ENCODE measurements at regions not wholly inside any gene's neighbourhood (a gene's known extent, or its start where the extent isn't known, plus 50 kb on each side); places are given as distances from the start of the nearest gene placed in this dataset.

- DNase-seq, result no peak
Measured at GRCh38 chr5:157925786-157926671, 67.1 kb upstream of the CLINT1 start.

- DNase-seq, result no peak
Measured at GRCh38 chr5:157924931-157925729, 66.2 kb upstream of the CLINT1 start.

- DNase-seq, result no peak
Measured at GRCh38 chr5:157924490-157924889, 65.5 kb upstream of the CLINT1 start.

- no peak for DNase-seq
Measured at GRCh38 chr5:157923765-157924164, 64.8 kb upstream of the CLINT1 start.

GRCh38 chr5:157922026-157922425, 63.1 kb upstream of the CLINT1 start:
- DNase-seq, result no peak

GRCh38 chr5:157920828-157921170, 61.9 kb upstream of the CLINT1 start:
- no peak for DNase-seq

- DNase-seq, result peak; percentile 6
Measured at GRCh38 chr5:157918811-157919742, 60.1 kb upstream of the CLINT1 start.

- DNase-seq, result peak; percentile 71
Measured at GRCh38 chr5:157917899-157918809, 59.2 kb upstream of the CLINT1 start.

GRCh38 chr5:157917491-157917890, 58.5 kb upstream of the CLINT1 start:
- DNase-seq, result no peak

GRCh38 chr5:157915638-157916037, 56.7 kb upstream of the CLINT1 start:
- DNase-seq, result no peak

- no peak for DNase-seq
Measured at GRCh38 chr5:157914151-157914788, 55.3 kb upstream of the CLINT1 start.

- DNase-seq, result no peak
Measured at GRCh38 chr5:157913575-157913974, 54.6 kb upstream of the CLINT1 start.

GRCh38 chr5:157912621-157913325, 53.8 kb upstream of the CLINT1 start:
- no peak for DNase-seq

GRCh38 chr5:157911568-157911967, 52.6 kb upstream of the CLINT1 start:
- DNase-seq, result no peak

Measured in stimulated activated CD4-positive, alpha-beta T cell treated with anti-CD3 and anti-CD28 coated beads, Interleukin-4, amount 100 ng/mL, for 24 hours (primary cell).